ENCODE measurements at regions not wholly inside any gene's neighbourhood (a gene's known extent, or its start where the extent isn't known, plus 50 kb on each side); places are given as distances from the start of the nearest gene placed in this dataset.
"Not testable (repeated sequence)": the region's sequence is repeated elsewhere in the genome, so short reads cannot be mapped to it uniquely, and the experiment has no call there.

DNA sequence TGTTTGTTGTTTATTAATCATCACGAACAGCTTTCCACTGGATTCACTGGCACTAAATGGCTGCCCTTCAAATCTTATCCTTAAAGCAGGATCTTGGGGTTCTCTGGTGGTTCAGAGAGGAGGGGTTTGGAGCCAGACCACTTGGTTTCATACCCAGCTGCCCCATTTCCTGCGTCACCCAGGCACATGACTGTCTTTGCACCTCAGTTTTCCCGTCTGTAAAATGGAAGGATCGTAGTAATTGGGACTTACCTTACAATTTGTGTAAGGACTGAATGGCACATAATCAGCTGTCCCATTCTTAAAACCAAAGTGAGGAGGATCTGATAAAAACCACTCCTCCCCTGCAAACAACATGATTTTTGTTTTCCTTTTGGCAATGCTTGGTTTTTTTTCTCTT lies 318.3 kb downstream of the ZNF536 start:
- DNase-seq (ENCODE audit: extremely low read depth, low read depth, low spot score) = no peak

DNA sequence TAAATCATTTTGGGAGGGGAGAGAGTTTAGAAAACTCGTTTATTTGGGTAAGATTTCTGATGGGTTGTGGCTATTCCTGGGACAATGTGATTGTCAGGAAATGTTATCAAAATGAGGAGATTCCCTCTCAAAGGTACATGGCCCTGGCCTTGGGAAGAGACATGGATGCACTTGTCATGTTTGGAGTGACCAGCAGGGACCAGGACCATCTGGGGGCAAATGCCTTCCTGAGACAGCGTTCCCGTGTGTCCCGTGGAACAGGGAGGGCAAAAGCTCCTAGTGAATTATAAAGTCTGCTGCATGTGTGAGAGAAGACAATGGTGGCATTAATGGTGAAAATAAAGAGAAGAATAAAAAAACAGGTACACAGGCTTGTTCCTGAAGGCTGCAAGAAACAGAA lies 317.3 kb downstream of the ZNF536 start:
- no peak for DNase-seq (ENCODE audit: extremely low read depth, low read depth, low spot score)

DNA sequence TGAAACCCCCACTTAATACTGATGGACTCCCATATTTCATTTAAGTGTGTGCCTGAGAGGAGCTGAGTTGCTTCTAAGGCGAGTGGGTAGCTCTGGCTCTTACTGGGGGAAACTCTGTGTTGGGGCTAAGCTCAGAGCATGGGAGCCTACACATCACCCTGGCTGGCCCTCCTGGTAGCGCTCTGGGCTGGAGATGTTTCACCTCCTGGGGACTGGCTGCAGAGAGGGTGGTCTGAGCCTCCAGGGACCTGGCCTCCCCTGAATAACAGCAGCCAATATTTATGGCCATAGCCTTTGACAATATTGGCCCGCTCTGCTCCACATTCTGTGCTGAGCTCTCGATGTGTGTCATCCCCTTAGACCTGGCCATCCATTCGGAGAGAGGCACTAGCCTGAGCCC lies 316.5 kb downstream of the ZNF536 start:
- DNase-seq (ENCODE audit: extremely low read depth, low read depth, low spot score) = no peak

DNA sequence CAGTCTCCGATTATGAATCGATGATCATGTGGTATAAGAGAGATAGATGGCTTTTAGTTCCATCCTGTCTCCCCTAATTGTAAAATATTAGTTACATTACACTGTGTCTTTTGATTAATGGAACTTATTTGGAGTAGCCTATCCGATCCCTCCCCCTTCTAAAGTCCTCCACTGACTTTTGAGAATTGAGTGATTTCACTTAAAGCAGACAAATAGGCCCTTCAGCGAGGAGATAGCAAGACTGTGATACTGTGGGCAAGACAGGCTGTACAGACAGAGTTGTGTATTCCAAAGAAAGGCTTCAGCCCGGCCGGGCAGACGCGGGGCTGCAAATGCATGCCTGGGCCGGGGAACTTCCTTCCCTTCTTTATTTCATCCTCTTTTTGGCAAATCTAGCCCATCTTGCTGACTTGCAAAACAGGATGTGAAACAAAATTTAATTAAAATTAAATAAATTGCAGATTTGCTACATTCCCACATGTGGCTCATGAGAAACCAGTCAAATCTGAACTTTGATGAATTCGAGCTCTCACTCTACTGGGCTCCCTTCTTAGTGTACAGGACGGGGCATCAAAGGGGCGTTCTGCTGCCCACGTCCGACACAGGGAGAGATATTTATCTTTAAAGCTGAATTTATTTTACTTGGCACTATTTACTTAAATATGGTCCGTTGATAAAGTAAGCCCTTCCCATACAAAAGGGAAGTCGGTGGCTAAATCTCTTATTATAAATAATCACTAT lies 314.8 kb downstream of the ZNF536 start:
- DNase-seq (ENCODE audit: extremely low read depth, low read depth, low spot score) = no peak

DNA sequence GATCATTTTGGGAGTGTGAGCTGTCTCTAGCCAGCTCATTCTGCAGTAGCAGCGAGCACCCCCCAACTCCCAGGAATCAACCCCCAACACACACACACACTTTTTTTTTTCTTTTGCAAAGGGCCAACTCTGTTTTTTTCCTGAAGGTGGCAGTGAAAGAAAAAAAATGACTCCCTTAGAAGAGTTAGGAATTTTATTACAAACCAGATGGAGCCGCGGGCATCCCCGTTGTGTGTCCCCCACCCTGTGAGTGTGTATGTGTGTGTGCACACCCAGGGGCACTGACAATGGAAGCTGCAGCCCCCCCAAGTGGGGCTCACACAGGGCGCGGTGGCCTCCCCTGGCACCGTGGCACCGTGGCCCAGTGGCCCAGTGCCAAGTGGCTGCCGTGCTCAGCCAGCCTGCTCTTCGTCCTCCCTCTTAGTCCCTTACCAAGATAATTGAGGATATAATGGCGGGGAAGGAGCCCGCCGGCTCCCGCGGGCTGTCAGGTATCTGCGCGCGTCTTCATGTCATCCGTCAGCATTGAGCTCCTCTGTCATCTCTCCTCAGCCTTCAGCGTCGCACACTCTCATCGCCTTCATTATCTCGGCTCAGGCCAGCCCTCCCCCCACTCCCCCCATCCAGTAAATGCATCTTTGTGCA lies 314.1 kb downstream of the ZNF536 start:
- DNase-seq (ENCODE audit: extremely low read depth, low read depth, low spot score) = no peak

DNA sequence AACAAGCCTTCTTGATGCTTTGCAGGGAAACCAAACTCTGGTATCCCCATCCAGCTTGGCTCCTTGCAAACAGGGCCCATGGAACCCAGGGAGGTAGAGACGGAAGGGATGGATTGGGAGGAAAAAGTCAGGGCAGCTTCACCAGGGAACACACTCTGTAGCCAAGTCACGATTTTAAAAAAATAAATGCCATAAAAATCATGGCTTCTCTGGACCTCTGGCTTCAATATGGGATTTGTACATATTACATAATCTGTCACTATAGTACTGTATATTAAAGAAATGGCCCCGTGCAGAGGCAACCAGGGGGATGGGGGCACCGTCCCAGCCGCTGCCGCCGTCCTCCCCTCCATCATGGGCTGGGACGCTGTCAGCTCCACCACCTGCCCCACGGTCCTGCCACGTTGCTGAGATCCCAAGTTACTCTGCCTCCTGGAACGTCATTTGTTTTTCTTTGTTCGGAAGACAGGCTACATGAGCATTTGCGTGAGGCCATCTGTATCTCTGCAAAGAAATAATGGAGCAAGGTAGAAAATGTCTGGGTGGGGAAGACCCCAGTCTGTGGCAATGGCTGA lies 313.3 kb downstream of the ZNF536 start:
- no peak for DNase-seq (ENCODE audit: extremely low read depth, low read depth, low spot score)

DNA sequence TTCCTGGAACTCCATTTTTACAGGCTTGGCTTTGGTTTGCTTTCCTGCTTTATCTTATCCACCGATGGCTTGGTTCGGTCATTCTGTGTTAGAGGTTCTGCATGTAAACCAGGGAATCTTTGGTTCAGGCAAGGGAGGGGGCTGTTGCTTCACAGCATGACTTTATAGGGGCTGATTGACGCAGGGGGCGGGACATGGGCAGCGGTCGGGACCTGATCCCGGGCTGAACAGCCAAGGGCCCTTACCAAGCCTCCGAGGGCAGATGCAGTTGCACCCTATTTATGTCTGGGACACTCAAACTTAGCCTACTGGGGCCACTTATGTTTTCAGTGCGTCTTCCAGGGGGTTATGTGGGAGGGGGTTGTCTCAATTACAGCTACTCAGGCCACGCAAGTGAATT lies 312.4 kb downstream of the ZNF536 start:
- DNase-seq (ENCODE audit: extremely low read depth, low read depth, low spot score) = no peak

DNA sequence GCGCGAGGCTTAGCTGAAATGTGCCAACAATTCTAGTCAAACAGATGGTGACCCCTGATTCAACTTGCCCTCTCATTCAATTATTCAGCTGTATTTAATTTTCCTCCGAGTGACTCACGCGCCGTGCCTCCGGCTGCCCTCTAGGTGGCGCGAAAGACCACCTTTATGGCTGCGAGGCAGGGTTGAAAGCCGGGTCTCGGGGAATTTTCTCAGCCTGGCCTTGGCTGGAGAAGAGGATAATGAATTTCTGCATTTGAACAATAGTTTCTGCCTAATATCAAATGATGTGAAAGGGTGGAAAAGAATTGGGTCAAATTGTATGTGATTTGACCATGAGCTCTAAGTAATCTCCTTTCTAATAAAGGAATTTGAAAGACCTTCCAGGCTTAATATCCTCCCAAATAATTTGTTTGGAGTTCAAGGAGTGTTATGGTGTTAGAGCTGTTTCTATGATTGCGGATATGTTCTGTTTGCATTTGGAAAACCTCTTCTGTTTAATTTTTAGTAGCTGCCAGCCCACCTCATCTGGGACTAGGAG lies 310.9 kb downstream of the ZNF536 start:
- peak; percentile 41 for DNase-seq (ENCODE audit: extremely low read depth, low read depth, low spot score)

DNA sequence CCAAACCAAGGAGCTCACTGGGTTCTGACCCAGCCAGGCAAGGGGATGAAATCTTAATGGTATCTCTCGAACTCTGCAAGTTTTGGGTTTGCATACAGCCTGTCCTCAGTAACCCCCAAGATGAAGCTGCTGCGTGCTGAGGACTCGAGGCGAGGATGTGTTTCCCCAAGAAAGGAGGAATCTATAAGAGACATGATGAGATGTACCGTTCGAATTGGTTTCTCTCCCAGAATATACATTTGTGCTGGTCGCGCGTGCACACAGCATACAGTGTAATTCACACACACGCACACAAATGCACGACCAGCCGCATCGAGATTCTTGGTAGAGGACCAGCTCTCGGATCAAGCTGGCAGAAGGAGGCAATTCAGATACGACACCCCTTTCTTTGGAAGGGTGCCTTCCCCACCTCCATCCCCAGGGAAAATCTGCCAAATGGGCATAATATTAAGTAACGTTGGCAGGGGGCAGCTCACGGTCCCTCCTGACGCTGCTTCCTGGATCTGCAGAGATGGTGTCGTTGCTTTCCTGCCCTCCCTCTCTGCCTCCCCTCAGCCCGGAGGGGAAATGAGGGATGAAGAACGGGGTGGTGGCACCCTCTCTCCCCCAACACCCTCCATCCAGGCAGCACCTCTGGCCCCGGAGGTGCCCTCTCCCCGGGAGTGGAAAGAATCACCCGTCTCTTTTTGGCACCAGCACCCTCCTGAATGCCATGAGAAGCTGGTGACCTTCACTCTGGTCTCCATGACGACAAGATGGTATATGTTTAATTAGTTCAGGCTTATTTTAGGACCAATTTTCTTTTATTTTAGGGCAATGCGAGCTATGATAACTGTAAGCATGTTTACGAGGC lies 310.2 kb downstream of the ZNF536 start:
- DNase-seq (ENCODE audit: extremely low read depth, low read depth, low spot score) = no peak

DNA sequence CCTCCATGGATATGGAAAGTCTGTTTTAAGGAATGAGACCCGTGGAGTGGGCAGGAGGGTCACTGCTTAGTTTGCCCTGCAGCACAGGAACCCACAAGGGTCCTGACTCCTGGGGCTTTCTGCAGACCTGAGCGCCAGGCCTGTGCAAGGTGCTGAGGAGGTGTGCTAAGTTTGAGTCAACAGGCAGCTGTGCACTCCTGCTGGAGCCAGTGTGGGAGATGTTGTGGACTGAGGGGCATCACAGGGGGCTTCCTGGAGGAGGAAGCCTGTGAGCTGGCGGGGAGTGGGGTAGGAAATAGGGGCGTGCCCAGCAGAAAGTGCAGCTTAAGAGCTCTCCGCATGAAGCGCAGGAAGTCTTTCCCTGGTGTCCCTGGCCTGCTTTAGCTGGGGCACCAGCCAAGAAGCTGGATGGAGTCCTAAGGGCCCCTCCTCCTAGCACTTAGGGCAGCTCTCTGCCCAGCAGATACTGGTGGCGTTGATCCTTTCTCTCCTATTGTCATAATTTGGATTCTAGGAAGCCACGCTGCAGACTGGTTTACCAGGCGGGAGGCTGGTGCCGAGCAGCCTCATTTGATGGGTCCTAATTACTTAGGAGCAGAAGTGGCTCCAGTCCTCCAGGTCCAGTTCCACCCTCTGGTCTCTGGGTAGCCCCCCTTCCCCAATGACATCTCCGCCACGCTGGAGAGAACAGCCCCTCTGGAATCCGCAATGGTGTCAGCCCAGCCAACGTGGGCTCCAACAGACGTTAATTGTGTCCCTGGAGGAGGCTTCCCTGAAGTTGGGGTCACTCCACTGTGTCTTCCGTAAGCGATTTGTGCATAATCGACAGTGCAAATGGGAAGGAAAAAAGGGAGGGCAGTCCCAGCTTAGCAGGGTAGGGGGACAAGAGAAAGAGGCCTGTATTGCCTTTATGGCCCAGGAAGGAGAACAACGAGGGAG lies 309.2 kb downstream of the ZNF536 start:
- DNase-seq (ENCODE audit: extremely low read depth, low read depth, low spot score) = no peak

DNA sequence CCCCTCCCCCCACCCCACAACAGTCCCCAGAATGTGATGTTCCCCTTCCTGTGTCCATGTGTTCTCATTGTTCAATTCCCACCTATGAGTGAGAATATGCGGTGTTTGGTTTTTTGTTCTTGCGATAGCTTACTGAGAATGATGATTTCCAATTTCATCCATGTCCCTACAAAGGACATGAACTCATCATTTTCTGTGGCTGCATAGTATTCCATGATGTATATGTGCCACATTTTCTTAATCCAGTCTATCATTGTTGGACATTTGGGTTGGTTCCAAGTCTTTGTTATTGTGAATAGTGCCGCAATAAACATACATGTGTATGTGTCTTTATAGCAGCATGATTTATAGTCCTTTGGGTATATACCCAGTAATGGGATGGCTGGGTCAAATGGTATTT lies 308.2 kb downstream of the ZNF536 start:
- not testable (repeated sequence) for DNase-seq (ENCODE audit: extremely low read depth, low read depth, low spot score)

DNA sequence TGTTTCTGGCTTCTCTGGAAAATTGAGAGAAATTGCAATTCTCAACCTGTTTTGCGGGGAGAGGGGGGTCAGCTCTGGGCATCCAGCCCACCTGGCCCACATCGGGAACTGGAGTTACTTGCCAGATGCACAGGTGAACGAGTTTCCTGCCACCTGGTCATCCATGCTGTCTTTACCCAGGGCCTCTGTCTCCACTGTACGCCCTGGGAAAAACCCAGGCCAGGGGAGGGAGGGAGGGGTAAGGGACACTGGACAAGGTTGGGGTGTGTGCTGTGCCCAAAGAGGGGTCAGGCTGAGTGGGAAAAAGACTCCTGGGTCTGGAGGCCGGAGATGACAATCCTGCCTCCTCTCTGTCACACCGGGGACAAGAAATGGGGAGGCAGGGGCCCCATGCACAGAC lies 307.6 kb downstream of the ZNF536 start:
- no peak for DNase-seq (ENCODE audit: extremely low read depth, low read depth, low spot score)

DNA sequence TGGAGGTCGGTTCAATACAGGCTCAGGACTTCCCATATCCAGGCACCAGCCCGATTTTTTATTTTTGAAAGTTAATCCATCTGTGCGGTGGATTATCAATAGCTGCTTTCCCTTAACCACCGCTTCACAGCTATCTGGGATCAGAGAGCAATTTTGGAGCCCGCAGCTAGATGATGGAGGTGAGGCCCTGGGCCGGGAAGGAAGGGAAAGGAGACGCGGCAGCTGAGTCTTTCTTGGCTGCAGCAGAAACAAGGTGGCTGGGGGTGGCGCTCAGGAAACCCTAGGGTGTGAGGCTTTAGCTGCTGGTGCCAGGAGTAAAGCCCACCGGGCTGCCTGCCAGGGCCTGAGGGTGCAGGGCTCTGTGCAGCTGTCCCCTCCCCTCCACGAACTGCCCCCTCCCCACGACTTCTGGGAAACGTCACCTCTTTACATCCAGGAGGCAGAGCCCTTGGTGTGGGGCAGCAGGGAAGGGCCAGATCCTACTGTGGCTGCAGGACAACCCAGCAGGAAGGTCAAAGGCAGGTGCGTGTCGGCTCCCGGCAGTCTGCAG lies 307.0 kb downstream of the ZNF536 start:
- no peak for DNase-seq (ENCODE audit: extremely low read depth, low read depth, low spot score)

DNA sequence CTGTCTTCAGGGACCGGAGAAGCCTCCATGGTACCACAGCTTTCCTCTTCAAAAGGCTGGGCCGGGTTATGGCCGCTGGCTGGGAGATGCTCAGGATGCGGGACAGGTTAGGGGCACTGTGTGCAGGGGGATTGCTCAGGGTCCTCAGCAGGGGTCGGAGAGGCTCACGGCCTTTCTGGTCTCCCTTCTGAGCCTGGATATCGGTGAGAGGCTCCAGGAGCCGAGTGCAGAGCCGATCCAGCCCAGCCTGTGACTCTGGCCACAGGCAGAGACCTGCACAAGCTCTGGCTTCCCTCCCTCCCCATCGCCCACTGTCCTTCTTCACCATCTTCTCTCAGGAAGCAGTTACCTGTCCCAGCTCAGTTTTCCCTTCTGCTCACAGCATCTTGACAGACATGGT lies 306.0 kb downstream of the ZNF536 start:
- no peak for DNase-seq (ENCODE audit: extremely low read depth, low read depth, low spot score)

DNA sequence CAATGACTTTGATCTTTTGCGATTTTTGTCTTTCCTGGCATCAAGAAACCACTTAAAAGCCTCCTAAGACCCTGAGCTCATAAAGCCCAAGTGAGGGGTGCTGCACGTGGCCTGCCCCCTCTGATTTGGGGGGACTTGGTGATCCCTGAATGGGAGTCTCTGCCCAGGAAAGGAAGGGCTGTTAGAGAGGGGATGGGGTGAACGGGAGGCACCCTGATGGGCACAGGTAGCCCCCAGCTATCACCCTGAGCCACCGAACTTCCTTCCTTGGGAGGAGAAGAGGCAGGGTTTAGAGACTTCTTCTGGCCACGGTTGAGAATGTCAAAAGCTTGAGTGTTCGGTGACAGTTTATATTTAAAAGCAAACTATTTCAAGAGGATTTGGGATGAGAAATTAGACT lies 305.5 kb downstream of the ZNF536 start:
- DNase-seq (ENCODE audit: extremely low read depth, low read depth, low spot score) = no peak

DNA sequence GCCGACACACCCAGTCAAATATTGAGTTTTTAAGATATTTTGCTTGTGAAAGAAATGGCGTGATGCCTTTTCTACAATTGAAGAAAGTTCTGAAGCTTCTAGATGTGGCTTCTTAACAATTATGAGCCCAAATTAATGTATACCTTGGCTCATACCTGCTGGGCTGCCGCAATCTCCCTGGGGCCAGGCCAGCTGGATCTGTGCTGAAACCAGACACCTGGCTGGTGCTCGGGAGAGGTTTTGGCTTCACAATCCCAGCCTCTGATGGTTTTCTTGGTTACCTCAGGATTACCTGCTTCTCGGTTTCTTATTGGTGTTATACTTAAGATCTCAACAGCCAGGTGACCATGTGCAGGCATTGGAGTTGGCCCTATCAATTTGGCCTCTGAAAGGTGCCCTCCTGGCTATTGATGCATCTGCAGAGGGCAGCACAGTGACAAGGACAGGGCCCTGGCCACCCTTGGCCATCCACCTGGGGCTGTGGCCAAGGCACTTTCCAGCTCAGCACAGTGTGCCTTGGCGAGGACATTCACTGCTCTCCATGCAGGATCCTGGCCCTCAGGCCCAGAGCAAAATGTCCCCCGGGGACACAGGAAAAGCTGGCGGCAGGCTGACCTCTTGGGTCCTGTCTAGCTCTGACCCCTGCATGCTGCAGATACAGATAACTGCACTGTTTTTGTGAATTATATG lies 305.0 kb downstream of the ZNF536 start:
- no peak for DNase-seq (ENCODE audit: extremely low read depth, low read depth, low spot score)

DNA sequence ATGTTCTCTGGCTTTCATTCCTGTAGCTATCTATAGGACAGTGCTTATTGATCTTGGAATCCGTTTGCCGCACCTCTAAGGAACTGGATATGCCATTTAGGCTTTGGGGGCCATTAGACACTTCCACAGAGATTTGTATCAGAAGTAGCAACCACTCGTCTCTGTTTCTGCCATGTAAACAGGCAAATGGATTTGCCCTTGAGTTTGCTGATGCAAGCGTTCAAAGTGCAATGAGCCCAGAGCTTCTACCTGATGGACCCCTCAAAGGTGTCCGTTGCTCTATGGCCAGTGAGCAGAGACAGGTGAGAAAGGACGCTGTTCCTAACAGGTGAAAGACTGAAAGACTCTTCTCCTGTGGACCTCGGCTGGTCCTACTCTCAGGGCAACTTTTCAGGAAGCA lies 302.9 kb downstream of the ZNF536 start:
- DNase-seq (ENCODE audit: extremely low read depth, low read depth, low spot score) = no peak

DNA sequence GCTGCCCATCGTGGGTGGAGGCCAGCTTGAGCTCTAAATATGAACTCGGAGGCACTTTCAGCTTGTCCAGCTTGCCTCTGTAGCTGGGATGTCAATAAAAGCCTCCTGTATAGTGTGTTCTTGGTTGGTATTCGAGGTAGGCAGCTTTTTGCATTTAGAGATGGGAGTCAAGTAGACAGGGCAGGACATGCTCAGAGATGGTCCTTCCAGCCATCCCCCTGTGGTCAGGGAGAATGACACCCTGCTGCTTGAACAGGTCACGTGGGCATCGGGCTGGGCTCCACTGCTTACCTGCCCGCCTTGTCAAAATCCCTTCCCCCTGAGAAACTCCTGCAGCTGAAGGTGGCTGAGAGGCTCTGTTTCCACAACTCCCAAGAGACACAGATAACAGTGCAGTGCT lies 302.5 kb downstream of the ZNF536 start:
- no peak for DNase-seq (ENCODE audit: extremely low read depth, low read depth, low spot score)

DNA sequence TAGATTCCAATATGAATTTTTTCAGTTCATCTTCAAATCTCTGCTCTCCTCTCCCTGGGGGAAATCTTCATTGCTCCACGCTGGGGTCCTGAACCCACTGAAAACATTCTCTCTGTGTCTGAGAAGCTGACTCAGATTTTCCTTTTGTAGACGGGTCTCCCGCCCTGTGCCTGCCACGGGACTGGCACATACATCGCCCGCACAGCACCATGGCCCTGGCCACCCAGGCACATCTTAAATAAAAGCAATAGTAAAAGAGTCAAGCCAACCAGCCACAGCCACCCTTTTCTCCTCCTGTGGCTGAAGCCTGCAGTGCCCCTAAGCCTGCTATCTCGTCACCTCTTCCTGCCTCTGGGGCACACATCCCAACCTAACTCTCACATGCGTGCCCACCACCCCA lies 301.2 kb downstream of the ZNF536 start:
- DNase-seq (ENCODE audit: extremely low read depth, low read depth, low spot score) = no peak
